CD4-positive, alpha-beta T cell treated with Interleukin-1 beta for 1 hour (primary cell): ENCODE measurements at regions not wholly inside any gene's neighbourhood (a gene's known extent, or its start where the extent isn't known, plus 50 kb on each side); places are given as distances from the start of the nearest gene placed in this dataset.

ENCODE experiments used
- DNase-seq, 2 donors: peaks; one replicate each; pipeline ENCODE4 v3.0.0-alpha.2; 2020 to 2022

DNA sequence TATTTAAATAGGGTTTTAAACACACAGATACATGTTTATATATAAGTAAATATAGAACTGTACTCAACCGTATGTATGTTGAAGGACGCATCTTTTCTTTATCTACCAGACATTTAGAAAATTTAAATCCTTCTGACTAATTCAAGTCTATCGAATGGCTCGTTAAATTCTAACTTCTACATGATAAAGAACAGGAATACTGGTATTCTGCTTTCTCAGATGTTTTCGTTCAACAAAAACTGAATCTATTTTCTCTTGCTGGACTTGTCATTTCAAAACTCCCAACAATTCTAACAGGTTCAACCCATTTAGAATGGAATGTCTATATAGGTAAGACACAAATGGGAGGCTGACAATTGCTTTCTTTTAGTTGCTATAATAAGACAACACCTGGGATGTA lies 978.3 kb upstream of the ADGRL3 start:
- no peak for DNase-seq

DNA sequence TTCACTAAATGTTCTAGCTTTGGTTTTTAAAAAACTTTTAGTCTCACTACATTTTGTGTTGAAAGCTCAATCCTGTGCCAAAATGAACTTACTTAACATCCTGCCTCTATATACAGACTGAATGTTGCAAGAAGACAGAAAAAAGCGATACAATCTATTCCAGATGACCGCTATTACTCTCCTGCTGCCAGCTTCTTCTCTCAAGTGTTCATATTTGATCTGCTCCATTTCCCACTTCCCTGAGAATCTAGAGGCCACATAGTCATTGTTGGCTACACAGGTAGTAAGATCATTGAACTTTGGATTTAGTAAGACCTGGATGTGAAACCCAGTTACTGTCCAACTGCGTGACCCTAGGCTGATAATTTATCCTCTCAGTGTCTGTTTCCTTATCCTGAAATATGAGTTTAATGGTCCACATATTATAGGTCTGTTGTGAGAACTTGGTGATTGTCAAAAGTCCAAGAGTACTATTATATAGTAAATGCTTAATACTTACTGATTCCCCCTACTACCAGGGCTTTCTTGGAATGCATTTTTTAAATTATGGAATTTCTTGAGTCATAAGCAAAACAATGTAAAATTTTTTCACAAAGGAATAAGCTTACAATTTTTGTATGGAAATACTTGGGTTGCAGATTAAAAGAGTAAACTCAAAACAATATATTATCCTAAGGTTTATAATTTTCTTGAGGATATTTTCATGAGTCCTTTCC lies 976.8 kb upstream of the ADGRL3 start:
- DNase-seq, result no peak

DNA sequence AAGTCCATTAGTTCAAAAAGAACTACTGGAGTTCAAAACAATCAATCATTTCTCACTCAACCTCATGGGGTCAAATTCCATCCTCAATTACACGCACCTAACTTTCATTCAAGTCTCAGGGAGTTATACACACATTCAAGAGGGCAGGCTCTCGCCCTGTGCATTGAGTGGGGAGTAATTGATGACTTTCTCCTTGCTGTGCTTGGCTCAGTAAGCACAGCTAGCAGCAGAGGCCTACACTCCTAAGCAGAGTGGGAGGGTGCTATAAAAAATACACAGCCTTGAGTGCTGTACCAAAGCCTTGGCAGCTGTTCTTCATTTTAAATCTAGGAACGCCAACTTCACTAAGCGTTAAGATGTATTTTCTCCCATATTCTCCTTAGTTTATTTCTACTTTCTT lies 958.3 kb upstream of the ADGRL3 start:
- DNase-seq, result no peak

DNA sequence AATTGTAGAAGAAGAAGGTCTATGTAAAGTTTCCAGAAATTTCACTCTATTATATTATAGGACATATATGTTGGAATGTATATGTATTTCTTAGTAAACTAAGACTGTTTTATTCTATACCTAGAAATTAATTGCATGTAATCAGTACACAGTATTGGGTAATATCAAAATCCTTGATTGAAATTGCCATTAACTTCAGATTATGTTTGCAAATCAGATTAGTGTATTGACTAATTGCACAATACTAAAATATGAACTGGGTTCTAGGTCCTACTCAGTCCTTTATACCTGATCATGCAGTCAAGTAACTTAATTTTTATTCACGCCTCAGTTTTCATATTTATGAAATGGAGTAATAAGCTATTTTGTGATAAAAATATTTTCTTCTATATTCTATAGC lies 950.3 kb upstream of the ADGRL3 start:
- no peak for DNase-seq

DNA sequence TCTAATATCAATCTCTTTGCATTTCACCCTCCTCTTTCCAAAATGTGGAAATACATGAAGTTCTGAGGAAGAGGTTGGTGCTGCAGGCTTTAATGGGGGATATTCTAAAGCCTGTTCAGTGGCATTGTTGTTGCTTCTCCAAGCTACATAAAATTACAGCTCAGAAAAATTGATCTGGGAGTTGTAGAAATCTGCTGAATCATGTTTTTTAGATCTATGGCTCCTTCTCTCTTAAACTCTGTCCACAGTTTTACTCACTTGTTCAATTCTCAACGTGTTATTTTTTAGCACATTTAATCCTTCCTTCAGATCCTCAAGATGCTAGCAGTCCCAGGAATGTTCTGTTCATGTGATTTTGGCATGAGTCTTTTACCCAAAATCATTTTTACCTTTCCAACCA lies 949.5 kb upstream of the ADGRL3 start:
- DNase-seq, result no peak

DNA sequence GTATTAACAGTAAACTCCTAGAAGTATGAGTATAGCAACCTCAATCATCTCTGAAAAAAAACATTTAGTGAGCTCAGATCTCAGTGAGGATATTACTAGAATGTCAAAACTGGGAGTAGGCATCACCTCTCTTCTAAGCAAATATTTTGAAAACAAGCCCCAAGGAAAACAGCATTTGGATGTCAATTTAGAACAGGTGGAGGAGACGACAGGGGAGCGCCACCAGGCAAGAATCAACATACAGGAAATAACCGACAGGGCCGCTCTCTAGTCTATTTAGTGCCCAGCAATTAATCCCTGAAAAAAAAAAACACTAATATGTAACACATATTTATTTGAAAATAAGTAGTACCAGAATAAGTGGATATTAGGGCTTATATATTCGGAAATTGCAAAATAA lies 940.3 kb upstream of the ADGRL3 start:
- DNase-seq, result no peak

DNA sequence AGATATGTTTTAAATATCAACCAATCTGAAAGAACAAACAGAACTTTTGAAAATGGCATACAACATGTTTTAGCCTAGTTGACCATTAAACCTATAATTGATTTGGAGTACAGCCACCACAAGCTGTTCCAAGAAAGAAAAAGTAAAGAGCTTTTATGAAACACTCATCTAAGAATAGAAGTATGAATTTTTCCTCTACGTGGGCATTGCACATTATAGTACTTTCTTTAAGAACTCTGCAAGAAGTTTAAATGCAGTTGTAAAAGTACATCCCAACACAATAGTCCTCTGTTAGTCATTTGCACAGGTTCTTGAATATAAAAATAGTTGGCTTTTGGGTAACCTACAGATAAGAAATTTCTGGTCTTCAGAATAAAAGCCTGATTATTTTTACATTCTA lies 933.6 kb upstream of the ADGRL3 start:
- DNase-seq, result no peak

DNA sequence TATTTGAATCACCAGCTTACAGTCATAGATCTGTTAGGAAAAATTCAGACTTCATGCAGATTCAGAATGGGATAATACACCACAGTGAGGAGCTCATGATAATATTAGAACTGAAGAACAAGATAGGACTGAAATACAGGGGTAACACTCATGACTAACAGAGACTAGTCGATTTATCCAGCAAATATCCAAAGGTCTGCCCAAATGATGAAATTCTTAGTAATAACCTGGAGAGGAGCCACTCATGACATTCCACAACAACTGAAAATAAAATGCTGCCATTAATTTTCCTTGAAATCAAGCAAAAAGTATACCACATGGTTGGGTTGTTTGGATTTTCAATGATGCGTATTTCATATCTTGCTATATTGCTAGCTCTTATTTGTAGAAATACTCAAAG lies 903.7 kb upstream of the ADGRL3 start:
- no peak for DNase-seq

DNA sequence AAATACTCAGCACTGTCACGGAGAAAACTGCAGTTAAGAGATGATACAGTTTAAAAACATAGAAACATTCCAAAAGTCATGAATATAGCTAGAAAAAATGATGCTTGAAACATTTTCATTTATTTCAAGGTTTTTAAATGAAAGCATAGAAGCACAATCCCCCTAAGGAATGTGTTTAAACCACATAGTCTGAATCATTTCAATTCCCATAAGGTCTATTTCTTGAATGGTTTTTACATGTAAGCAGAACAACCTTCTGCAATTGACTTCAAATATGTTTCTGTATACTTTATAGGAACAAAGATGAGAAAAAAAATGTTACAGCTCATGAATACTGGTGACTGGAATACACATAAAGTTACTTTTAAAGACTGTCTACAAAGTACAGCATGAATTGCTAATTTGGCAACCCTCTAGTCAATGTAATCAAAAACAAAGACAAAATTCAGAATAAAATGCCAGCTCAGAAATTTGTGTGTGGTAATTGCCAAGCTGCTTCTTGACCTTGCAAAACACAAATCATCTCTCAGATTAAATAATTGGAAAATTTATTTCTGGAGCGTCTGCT lies 886.4 kb upstream of the ADGRL3 start:
- no peak for DNase-seq

DNA sequence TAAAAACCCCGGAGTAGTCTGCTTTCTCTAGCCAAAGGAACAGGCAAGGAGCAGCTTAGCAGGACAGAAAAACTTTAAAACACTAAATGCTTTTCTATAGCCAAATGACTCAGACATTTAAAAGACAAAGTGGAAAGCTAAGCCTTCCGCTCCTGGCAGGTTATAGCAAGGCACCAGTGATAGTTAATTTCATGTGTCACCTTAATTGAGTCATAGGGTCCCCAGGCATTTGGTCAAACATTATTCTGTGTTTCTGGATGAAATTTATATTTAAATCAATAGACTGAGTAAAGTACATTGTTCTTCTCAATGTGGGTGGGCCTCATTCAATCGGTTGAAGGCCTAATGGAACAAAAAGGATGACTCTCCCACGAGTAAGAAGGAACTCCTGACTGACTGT lies 885.7 kb upstream of the ADGRL3 start:
- no peak for DNase-seq

DNA sequence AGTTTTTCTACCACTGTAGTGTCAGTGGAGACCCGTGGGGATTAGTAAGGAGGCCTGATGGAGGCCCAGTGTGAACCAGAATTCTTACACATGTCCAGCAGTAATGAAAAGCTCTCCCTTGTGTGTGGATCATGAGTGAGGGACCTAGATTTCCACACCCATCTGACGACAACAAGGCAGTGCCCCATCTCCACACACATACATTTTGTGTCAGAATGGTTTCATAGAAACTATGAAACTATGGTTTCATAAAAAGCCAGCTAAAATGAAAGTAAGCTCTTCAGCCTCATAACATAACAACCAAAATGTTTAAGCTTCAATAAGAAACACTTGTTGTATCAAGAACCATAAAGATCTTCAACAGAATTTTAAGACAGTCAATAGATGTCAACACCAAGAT lies 884.5 kb upstream of the ADGRL3 start:
- no peak for DNase-seq

DNA sequence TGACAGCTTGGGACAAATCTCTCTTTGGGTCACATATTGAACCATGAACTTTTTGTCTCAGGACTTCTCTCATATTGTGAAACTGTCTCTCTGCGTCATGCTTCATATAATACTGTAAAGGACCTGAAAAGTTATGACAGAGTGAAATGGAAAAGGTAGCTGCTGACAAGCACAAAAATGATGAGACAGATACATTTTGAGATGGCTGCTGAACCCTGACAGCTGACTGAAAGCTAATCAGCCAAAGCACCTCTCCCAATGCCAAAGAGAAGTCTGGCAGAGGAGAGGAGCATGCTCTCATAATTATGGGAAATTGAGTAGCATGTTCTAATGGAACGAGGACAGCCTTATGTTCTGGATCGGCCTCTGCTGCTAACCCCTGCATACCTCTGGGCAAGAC lies 873.4 kb upstream of the ADGRL3 start:
- DNase-seq, result no peak

DNA sequence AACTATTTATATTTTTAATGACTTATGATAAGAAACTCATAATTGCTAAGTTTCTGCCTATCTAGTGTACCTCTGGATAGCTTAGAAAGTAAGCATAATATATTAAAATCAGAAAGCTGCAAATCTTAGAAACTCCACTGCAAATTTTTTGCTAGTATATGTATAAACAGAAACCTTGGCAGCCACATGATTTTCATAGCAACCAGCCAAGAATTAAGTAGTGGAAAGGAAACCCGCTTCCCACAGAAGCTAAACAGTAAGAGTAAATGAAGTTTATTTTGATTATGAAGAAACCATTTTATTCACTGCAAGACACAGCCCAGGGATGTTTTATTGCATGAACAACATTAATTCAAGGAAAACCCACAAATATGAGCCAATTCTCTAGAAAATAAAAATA lies 872.5 kb upstream of the ADGRL3 start:
- DNase-seq, result no peak

DNA sequence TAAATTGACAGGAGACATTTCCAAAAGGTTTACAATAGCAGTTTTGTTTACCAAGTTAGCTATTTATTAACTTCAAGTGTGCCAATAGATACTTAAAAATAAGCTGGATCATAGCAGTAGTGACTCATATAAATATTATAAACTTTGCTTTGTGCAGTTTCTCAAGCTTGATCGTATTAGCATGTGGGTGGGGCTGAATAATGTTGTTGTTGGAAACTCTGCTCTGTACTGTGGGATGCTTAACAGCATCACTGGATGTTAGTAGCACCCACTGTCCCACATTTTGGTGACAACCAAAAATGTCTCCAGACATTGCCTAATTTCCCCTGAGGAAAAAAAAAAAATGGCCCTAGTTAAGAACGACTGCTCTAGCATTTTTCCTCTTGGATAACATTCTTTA lies 855.2 kb upstream of the ADGRL3 start:
- no peak for DNase-seq

DNA sequence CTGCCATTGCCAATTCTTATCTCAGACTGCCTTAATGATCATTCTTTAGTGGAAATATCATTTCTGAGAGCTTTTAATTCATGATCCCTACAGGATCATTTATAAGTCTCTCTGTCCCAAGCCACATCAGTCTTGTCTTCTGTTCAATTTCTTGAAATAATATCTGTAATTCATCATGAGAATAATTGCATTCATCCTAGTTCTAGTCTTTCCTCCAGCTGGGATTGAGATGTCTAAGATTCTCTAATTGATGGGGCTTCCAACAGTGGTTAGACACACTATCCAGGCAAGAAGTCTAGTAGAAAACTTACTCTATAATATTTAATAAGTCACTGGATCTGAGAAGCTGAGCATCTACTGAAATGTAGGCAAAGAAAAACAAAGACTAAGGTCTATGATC lies 854.7 kb upstream of the ADGRL3 start:
- DNase-seq, result no peak

DNA sequence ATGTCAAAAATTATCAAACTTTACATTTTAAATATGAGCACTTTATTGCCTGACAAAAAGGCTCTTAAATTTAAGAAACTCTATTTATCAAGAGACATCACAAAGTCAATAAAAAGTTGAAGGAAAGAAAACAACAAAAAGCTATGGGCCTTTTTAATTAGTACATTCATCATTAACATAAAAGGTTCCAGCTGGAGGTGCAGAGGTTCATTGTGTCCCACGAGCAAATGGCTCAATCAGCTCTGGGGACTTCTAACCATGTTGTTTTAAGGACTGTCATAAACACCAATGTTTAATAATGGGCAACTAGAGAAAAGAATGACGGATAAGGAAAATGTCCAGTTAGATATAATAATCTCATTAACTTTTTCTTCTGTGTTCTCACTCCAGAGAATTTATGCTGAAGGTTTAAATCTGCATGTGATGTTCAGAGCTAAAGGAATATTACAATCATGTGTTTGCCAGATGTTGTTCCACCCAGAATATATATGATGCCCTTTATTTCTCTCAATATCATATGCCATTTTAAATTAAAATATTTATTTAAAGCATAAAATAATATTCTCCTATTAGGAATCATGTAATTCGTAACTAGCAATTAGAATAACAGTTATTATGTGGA lies 840.3 kb upstream of the ADGRL3 start:
- DNase-seq, result no peak

DNA sequence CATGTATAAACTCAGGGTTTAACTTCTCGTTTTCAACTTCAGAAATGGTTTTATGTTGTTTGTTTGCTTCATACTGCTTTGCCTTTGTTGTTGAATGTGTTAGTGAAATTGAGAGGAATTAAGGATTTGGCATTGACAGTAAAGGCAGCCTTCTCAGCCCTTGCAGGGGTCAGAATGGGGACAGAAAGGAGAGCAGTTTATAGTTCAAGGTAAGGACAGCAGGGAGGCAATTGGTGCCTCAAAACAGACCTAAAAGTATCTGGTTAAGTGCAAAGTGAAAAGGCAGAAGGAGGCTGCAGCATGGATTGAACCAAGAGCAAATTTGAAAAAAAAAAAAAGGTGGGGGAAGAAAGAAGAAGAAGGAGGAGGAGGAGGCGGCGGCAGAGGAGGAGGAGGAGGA lies 835.0 kb upstream of the ADGRL3 start:
- no peak for DNase-seq

DNA sequence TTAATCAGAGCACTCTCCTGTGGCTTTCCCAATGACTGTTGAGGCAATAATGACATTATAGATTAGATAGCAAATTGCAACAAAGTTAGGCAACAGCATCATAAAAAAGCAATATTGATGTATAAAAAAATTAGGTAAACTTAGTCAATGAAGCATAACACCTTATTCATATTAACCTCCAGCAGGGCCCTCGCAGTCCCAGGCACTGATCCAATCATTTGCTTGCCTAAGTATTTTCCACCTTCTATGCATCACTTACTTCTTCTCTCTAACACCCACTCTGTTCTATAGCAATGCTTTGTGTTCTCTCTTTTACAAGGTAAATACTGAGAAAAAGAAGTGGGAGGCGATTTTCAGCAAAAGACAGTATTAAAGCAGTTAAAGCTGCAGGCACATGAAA lies 833.5 kb upstream of the ADGRL3 start:
- DNase-seq, result no peak

DNA sequence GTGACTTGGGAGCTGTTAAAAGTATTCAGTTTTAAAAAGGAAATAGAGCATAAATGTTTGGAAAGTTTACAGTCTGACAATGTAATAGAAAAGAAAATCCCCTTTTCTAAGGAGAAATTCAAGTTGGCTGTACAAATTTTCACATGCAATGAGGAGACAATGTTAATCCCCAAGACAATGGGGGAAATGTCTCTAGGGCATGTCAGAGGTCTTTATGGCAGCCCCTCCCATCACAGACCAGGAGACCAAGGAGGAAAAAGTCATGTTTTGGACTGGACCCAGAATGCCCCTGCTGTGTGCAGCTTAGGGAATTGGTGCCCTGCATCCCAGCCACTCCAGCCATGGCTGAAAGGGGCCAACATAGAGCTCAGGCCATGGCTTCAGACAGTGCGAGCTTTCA lies 831.1 kb upstream of the ADGRL3 start:
- DNase-seq, result no peak

DNA sequence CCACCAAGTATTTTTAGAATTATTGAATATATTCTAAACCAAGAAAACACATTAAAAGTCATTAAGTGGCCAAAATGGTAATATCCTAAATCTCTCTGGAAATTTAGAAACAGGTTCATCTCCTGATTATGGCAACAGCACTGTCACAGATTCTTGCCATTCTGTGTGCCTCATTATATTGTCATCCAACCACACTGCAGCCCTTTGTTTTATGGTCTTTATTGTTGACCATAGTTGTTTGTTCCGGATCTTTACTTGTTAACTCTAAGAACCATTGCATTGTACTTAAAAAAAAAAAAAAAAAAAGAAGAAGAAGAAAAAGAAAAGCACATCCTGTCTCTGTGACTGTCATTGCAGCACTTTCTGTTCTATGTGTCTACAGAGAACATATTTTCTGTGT lies 822.1 kb upstream of the ADGRL3 start:
- no peak for DNase-seq

DNA sequence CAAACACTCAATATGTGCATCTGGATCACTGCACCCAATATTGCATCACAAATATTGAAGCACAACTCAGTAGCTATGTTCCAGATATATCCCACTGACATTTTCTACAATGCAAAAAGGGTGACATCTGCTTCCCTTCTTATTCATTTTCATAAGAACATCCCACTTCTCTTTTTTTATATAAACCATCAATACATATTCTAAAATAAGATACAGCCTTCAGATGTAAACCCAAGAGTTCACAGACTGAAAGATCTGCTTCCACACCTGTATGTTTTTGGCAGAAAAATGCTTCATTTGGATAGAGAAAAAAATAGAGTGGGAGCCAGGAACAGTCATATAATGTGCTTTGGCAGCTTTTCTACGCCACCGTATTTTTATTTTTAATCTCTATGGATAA lies 815.6 kb upstream of the ADGRL3 start:
- DNase-seq, result no peak

DNA sequence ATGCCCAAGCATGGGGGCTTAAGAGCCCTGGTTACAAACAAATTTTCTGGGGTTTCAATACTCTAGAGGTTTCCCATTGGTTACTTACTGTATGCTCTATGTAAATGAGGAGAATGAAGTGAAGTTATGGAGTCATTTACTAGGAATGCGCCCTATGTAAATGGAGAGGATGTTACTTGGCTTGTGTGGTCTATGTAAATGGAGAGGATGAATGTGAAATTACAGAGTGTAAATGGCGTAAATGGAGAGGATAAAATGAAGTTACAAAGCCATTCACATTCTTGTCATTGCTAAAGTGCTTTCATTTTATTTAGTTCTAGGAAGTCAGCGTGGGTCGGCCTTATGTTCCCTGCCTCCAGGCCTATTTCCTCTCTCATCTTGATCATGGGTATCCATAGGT lies 810.5 kb upstream of the ADGRL3 start:
- no peak for DNase-seq

DNA sequence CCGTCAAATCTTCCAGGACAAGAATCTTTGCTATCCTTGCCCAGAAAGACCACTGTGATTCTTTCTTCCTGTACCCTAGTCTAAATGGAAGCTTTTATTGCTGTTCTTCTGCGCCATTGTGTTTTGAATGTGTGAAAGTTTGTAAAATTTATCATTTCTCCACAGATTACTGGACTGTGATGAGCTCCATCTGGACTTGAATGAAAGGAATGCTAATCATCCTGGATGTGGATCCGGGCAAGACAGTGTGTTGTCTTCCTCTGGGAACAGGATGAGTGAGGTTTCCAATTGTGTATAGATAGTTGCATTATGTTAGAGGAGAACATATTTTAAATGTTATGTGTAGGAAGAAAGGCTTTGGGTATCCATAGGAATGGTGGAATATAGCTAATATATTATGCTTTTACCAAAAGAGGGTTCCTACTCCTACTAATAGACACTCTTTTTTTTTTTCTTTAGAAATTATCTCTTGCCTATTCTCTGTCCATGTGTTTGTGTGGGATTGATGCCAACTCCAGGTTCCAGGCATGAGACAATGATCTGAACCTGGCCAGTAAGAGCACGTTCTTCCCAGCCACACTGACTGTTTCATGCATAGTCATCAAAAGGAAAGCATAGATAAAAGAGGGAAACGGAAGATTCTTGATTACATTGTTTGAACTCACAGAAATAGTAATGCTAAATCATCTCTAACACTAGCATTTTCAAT lies 803.6 kb upstream of the ADGRL3 start:
- no peak for DNase-seq

DNA sequence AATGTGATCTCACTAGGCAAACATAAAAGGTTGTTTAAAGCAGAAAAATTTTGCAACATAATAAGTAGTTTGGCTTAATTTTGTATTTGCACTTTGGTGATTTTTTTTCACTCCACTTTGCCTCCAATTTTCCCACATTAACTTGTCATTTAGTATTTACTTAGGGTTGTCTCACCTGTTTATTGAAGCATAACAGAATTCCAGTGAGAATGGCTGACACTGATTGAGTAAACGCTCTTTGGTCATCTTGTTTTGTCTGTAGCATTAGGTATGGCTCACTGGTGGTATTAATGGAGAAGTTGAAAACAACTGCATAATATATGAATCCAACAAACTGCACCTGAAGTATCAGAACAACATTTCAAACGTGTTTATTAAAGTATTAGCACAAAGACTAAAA lies 799.5 kb upstream of the ADGRL3 start:
- no peak for DNase-seq
